ENCODE measurements at regions not wholly inside any gene's neighbourhood (a gene's known extent, or its start where the extent isn't known, plus 50 kb on each side); places are given as distances from the start of the nearest gene placed in this dataset.
"Not testable (repeated sequence)": the region's sequence is repeated elsewhere in the genome, so short reads cannot be mapped to it uniquely, and the experiment has no call there.

DNA sequence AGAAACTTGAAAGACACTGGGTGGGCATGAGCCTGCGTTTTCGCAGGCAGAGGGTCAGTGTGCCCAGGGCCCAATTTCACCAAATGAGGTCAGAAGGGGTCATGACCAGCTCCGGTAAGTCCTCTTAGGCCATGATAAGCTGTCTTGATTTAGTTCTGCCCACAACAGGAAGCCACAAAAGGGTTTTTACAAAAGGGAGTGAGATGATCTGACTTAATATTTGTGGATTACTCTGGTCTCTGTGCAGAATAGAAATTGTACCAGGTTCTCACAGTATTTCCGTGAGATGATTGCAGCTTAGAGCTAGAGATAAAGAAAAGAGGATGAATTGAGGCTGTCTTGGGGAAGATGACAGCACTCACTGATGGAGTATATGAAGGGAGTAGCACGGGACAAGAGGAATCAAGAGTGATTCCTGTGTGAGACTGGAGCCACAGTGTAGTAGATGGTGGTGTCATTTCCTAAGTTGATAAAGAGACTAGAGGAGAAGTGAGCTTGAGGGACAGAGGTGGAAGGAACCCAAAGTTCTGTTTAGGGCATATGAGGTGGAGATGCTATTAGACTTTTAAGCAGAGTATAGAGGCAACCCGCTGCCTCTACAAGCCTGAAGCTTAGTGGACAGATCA, 288.3 kb upstream of the AMIGO2 start:
- no peak for DNase-seq

GRCh38 chr12:47366579-47366978, 286.8 kb upstream of the AMIGO2 start:
- no peak for DNase-seq

DNA sequence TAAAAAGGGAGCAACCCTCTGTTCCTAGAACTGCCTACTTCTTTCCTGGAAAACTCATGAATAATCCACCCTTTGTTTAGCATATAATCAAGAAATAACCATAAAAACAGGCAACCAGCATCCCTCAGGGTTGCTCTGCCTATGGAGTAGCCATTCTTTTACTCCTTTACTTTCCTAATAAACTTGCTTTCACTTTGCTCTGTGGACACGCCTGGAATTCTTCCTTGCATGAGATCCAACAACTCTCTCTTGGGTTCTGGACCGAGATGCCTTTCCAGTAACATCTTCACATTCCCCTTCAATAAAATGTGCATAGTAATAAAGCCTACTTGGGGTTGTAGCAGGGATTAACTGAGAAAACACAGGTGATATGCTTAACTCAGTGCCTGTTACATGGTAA, 286.4 kb upstream of the AMIGO2 start:
- DNase-seq = no peak

- DNase-seq = not testable (repeated sequence)
Measured at GRCh38 chr12:47365443-47366076, 285.8 kb upstream of the AMIGO2 start.

- no peak for DNase-seq
Measured at GRCh38 chr12:47364261-47364660, 284.5 kb upstream of the AMIGO2 start.

GRCh38 chr12:47362126-47362705, 282.5 kb upstream of the AMIGO2 start:
- no peak for DNase-seq

GRCh38 chr12:47361389-47362021, 281.7 kb upstream of the AMIGO2 start:
- DNase-seq = peak; percentile 72

DNA sequence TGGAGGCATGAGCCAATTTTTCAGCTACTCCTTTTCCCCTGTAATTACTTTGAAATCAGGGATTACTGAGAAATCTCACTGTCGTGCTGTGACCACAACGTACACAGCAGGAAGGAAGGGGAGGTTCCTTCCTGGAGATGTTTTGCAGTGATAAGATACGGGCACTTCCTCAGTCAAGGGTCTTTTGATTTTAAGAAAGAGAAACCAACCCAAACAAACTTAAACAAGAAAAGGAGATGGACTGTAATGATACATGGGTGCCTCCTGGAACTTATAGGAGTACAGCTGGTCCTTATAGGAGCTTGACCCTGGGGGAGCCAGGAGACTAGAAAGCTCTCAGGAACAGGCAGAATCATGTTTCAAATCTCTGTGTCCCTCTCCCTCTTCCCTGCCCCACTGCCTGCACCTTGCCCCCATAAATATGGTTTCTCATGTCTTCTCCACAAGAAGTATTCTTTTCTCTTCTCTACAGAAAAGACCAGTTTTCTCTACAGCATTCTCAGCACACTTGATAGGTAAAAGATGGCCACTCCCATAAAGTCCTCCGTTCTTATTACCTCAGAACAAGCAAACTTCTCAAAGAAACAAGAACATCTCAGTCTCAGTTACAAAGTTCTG, 281.1 kb upstream of the AMIGO2 start:
- DNase-seq = no peak

DNA sequence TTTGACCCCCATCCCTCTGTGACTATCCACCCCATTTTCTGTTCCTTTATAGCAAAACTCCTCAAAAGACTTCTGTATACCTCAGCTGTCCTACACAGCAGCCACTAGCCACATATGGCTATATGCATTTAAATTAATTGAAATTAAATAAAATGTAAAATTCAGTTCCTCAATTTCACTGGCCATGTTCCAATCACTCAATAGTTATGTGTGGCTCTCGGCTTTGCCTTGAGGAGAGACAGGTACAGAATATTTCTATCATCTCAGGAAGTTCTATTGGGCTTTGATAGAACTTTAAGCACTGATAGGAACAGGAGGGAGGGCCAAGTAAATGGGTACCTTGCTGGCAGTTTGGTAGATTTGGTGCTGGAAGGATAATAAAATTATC, 280.3 kb upstream of the AMIGO2 start:
- no peak for DNase-seq

DNA sequence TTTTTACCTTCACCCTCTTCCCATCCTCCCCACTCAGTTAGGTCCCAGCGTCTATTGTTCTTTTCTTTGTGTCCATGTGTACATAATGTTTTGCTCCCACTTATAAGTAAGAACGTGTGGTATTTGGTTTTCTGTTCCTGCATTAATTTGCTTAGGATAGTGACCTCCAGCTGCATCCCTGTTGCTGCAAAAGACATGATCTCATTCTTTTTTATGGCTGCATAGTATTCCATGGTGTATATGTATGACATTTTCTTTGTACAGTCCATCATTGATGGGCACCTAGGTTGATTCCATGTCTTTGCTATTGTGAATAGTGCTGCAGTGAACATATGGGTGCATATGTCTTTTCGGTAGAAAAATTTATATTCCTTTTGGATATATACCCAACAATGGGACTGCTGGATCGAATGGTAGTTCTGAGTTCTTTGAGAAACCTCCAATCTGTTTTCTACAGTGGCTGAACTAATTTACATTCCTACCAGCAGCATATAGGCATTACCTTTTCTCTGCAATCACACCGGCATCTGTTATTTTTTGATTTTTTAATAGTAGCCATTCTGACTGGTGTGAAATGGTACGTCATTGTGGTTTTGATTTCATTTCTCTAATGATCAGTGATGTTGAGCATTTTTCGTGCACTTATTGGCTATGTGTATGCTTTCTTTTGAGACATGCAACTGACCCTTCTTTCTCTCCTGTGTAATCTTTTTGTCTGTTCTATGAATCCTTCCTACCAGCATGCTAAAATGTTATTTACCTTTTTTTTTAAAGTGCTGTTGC, 279.7 kb upstream of the AMIGO2 start:
- DNase-seq = no peak

GRCh38 chr12:47357006-47357405, 277.2 kb upstream of the AMIGO2 start:
- DNase-seq = not testable (repeated sequence)

DNA sequence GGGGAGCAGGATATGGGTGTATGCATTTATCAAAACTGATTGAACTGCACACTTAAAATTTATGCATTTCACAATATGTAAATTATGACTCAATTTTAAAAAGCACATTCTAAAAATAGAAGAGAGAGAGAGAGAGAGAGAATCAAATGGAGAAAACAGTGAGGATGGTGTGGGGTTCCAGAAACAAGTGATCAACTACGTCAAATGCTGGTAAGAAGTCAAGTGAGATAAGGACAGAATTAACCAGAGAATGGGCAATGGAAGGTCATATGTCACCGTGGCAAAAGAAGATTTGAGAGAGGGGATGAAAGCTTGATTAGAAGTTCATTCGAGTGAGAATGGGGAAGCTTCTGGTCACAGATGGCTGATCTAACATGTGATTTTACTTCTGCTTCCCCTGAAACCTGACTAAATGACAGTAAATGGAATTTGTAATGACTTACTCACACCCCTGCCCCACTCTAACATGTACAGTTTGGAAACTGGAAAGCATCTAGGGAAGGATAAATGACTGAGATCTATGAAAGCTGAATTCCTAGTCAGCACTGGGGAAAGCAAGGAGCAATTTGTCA, 276.5 kb upstream of the AMIGO2 start:
- peak; percentile 43 for DNase-seq

- no peak for DNase-seq
Measured at GRCh38 chr12:47353508-47353907, 273.7 kb upstream of the AMIGO2 start.

DNA sequence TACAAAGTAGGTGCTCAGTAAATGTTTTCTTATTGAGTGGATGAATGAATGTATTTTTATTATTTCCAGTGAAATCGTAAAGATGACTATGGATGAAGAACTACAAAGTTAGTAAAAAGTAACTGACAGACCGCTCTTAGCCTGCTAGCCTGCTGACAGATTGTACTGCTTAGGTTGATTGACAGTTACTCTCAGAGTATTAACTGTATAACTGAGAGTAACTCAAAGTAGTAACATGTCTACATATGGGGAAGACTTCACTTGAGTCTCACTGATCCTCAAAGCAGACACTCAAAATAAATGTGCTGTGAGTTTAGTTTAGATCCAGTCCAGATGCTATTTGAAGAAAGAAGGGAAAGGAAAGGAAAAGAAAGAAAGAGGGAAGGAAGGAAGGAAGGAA, 272.3 kb upstream of the AMIGO2 start:
- no peak for DNase-seq

DNA sequence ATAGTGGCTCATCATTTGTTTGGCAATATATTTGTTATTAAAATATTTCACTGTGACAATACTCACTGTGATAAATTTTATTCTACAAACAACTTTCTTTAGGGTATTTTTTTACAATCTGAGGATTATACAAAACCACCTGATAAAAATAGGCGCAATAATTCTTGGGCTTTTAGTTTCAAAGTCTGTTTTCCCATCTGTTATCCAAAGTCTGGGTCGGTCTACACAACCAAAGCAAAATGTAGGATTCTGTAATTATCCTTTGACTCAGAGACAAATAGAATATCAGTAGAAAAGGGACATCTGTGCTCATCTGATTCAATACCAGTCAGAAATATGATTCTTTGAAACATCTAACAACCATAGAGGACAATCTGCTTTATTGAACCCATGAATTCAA, 271.8 kb upstream of the AMIGO2 start:
- DNase-seq = no peak

GRCh38 chr12:47350062-47350408, 270.3 kb upstream of the AMIGO2 start:
- no peak for DNase-seq

- peak; percentile 67 for DNase-seq
Measured at GRCh38 chr12:47349137-47350061, 269.6 kb upstream of the AMIGO2 start.

GRCh38 chr12:47348206-47348605, 268.4 kb upstream of the AMIGO2 start:
- no peak for DNase-seq

GRCh38 chr12:47346251-47347019, 266.7 kb upstream of the AMIGO2 start:
- DNase-seq = no peak

- DNase-seq = no peak
Measured at GRCh38 chr12:47343684-47344567, 264.2 kb upstream of the AMIGO2 start.
